Upper lobe of left lung (tissue), 4 donors: ENCODE measurements at regions not wholly inside any gene's neighbourhood (a gene's known extent, or its start where the extent isn't known, plus 50 kb on each side); places are given as distances from the start of the nearest gene placed in this dataset.

ENCODE experiments used
- CTCF ChIP-seq, 6 experiments: fragments of 450-650 bp in 4 of 6; fragments of 200-600 bp in 2 of 6; sonication (generic) in 2 of 6; IDR thresholded peaks; one replicate each; pipeline ENCODE4 v1.5.1; 2016 to 2019; ENCODE audit warnings: antibody characterized with exemption in 6 of 6
- EP300 ChIP-seq, 4 donors: sonication (generic); formaldehyde crosslinking; IDR thresholded peaks; one replicate each; pipeline ENCODE4 v1.5.1; 2017; ENCODE audit warnings: antibody characterized with exemption in 4 of 4, control low read depth in 2 of 4
- POLR2A ChIP-seq, 4 donors: fragments of 450-650 bp; IDR thresholded peaks; one replicate each; pipeline ENCODE4 v1.5.1; 2016 to 2017; ENCODE audit warnings: antibody characterized with exemption in 4 of 4, mild to moderate bottlenecking in 2 of 4
- POLR2AphosphoS5 ChIP-seq, 2 donors: sonication (generic); formaldehyde crosslinking; IDR thresholded peaks; one replicate each; pipeline ENCODE4 v1.5.1; 2017; ENCODE audit warnings: antibody characterized with exemption in 2 of 2

DNA sequence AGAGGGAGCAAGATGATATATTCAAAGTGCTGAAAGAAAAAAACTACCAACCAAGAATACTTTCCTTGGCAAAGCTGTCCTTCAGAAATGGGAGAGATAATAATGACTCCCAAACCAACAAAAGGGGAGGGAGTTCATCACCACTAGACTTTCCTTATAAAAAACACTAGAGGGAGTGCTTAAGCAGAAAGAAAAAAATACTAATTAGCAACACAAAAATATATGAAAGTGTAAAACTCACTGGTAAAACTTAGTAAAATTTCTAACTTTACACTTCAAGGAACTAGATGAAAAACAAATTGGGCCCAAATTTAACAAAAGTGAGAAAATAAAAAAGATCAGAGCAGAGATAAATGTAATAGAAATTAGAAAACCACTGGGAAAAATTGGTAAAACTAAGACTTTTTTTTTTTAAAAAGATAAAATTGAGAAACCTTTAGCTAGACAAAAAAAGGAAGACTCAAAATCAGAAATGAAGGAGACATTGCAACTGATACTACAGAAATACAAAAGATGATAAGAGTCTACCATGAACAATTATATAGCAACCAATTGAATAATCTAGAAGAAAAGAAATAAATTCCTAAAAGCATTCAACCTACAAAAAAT lies 60.4 kb upstream of the FAR2 start:
- TF ChIP-seq POLR2AphosphoS5 (IDR thresholded peaks at IDR 0.05) (no peak), CTCF (IDR thresholded peaks at IDR 0.05) (peak in 3 of 6 experiments; percentile 22 to 30 (median 28)), POLR2A (IDR thresholded peaks at IDR 0.05) (no peak), EP300 (IDR thresholded peaks at IDR 0.05) (no peak)
